Tibial nerve (tissue), 3 donors: ENCODE measurements at regions not wholly inside any gene's neighbourhood (a gene's known extent, or its start where the extent isn't known, plus 50 kb on each side); places are given as distances from the start of the nearest gene placed in this dataset.

ENCODE experiments used
- POLR2A ChIP-seq, 2 donors: fragments of 450-650 bp; IDR thresholded peaks; one replicate each; pipeline ENCODE4 v1.6.1; 2017; ENCODE audit warnings: antibody characterized with exemption in 2 of 2, mild to moderate bottlenecking in 2 of 2, moderate library complexity in 2 of 2
- TF ChIP-seq, protein P1 (sequence below), 5 experiments: fragments of 200-600 bp in 3 of 5; fragments of 450-650 bp in 2 of 5; sonication (generic) in 3 of 5; IDR thresholded peaks; one replicate each; pipeline ENCODE4 v1.5.1; 2016 to 2019; ENCODE audit warnings: antibody characterized with exemption in 5 of 5, mild to moderate bottlenecking in 3 of 5, moderate library complexity in 2 of 5

DNA sequence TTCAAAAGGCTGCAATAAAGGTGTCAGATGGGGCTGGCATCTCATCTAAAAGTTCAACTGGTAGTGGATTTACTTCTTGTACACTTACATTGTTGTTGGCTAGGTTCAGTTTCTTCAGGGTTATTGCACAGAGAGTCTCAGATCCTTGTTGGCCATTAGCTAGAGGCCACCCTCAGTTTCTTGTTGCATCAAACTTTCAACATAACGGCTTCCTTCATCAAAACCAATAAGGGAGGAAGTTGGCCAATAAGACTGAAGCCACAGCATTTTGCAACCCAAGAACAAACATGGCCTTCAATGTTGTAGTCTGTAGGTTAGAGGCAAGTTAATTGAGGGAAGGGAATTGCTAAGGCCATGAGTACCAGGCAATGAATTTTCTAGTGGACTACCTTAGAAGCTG lies 218.0 kb downstream of the ZBBX start:
- TF ChIP-seq, protein P1, sequence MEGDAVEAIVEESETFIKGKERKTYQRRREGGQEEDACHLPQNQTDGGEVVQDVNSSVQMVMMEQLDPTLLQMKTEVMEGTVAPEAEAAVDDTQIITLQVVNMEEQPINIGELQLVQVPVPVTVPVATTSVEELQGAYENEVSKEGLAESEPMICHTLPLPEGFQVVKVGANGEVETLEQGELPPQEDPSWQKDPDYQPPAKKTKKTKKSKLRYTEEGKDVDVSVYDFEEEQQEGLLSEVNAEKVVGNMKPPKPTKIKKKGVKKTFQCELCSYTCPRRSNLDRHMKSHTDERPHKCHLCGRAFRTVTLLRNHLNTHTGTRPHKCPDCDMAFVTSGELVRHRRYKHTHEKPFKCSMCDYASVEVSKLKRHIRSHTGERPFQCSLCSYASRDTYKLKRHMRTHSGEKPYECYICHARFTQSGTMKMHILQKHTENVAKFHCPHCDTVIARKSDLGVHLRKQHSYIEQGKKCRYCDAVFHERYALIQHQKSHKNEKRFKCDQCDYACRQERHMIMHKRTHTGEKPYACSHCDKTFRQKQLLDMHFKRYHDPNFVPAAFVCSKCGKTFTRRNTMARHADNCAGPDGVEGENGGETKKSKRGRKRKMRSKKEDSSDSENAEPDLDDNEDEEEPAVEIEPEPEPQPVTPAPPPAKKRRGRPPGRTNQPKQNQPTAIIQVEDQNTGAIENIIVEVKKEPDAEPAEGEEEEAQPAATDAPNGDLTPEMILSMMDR (IDR thresholded peaks at IDR 0.05) = no peak
- TF ChIP-seq POLR2A (IDR thresholded peaks at IDR 0.05) = no peak
